ENCODE measurements at regions not wholly inside any gene's neighbourhood (a gene's known extent, or its start where the extent isn't known, plus 50 kb on each side); places are given as distances from the start of the nearest gene placed in this dataset.

GRCh38 chr3:6508410-6508759 is 352.5 kb upstream of the GRM7 start:
- H3K4me3 ChIP-seq (ENCODE audit: low read length): no peak overlapping the region
- no peak for TF ChIP-seq CTCF (conservative IDR thresholded peaks at IDR 0.05; ENCODE audit: low read length)
- no peak for DNase-seq (ENCODE audit: low read depth)

- TF ChIP-seq CTCF (conservative IDR thresholded peaks at IDR 0.05; ENCODE audit: low read length): no peak
- no peak for DNase-seq (ENCODE audit: low read depth)
- H3K4me3 ChIP-seq (ENCODE audit: low read length): no peak overlapping the region
Measured at GRCh38 chr3:6509576-6509975, 351.3 kb upstream of the GRM7 start.

DNA sequence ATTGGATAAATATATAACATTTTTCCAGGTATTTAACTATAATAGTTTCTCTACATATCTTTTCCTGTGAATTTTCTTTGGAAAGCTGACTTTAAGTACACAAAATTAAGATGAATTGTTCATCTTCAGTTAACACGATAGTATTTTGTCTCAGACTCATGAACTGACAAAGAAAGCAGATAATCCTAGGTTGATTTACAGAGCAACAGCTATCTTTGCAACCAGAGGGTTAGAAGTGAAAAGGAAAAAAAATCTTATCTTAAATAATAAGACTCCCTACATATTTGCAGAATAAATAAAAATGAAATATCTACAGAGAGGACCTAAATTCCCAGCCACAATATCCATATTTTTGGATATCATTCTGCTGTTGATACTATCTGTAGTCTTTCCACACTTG is 350.2 kb upstream of the GRM7 start:
- no peak for DNase-seq (ENCODE audit: low read depth)
- H3K4me3 ChIP-seq (ENCODE audit: low read length): no peak overlapping the region
- TF ChIP-seq CTCF (conservative IDR thresholded peaks at IDR 0.05; ENCODE audit: low read length): no peak

DNA sequence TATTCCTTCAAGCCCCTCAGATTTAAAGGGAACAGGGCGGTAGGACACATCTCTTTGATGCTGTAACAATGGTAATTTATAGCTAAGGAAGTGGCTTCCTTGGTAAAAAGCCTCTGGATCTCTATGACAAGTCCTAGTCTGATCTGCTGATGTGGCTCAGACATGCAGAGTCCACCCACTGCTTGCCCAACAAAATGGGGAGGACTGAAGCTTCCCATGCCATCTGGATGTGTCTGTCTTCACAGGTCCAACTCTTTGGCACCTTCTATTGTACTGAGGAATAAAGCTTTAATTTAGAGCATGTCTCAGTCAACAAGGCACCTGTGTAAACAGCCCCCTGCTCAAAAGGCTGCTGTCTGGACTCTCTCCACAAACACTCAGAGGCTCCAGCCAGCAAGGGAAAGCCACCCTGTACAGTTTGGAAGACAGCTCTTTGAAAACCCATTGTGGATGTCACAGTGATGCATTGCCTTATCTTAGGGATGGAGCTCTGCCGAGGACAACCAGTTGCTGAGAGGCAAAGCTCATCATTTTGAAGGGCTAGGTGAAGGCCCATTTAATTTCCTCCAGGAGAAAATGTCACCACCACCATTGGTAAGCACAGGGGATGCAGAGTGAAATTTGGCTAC is 348.6 kb upstream of the GRM7 start:
- no peak overlapping the region for H3K4me3 ChIP-seq (ENCODE audit: low read length)
- no peak for DNase-seq (ENCODE audit: low read depth)
- TF ChIP-seq CTCF (conservative IDR thresholded peaks at IDR 0.05; ENCODE audit: low read length): no peak

GRCh38 chr3:6516143-6516542 is 344.8 kb upstream of the GRM7 start:
- TF ChIP-seq CTCF (conservative IDR thresholded peaks at IDR 0.05; ENCODE audit: low read length): no peak
- no peak overlapping the region for H3K4me3 ChIP-seq (ENCODE audit: low read length)
- no peak for DNase-seq (ENCODE audit: low read depth)

GRCh38 chr3:6516694-6517093 is 344.2 kb upstream of the GRM7 start:
- no peak for DNase-seq (ENCODE audit: low read depth)
- no peak for TF ChIP-seq CTCF (conservative IDR thresholded peaks at IDR 0.05; ENCODE audit: low read length)
- H3K4me3 ChIP-seq (ENCODE audit: low read length): no peak overlapping the region

DNA sequence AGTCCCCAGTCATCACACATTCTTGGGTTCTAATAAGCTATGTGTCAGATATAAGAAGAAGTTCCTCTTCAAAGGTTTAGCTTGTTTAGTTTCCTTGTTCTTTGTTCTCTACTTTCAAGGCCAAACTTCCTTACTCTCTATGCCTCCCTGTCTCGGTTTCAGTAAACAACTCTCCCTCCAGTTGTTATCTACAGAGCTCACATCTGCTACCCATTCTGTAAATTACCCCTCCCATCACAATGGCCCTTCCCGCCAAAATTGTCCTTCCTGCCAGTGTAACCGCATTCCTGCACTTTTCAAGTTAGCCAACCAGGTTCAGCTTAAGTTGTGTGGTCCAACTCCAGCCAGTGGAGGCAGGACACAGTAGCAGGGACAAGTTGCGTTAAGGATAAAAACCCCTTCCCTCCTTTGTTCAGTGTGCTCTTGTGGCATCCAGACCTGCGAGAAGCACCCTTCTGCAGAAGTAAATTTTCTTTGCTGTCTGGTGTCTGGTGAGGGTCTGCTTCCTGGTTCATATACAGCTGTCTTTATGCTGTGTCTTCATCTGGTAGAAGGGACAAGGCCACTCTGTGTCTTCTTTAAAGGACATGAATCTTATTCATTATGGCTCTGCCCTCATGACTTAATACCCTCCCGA is 342.1 kb upstream of the GRM7 start:
- no peak for DNase-seq (ENCODE audit: low read depth)
- no peak overlapping the region for H3K4me3 ChIP-seq (ENCODE audit: low read length)
- no peak for TF ChIP-seq CTCF (conservative IDR thresholded peaks at IDR 0.05; ENCODE audit: low read length)

Measured in AG10803 (cell line).